ENCODE measurements at regions not wholly inside any gene's neighbourhood (a gene's known extent, or its start where the extent isn't known, plus 50 kb on each side); places are given as distances from the start of the nearest gene placed in this dataset.

- DNase-seq (ENCODE audit: low read depth, low spot score), result no peak
These were observed 63.7 kb upstream of the NKX2-2 start for GRCh38 chr20:21577551-21577950.

GRCh38 chr20:21575981-21576740 lies 62.3 kb upstream of the NKX2-2 start:
- DNase-seq (ENCODE audit: low read depth, low spot score), result no peak

GRCh38 chr20:21575167-21575566 lies 61.3 kb upstream of the NKX2-2 start:
- DNase-seq (ENCODE audit: low read depth, low spot score), result no peak

GRCh38 chr20:21574443-21574842 lies 60.6 kb upstream of the NKX2-2 start:
- no peak for DNase-seq (ENCODE audit: low read depth, low spot score)

GRCh38 chr20:21573259-21573658 lies 59.4 kb upstream of the NKX2-2 start:
- no peak for DNase-seq (ENCODE audit: low read depth, low spot score)

- DNase-seq (ENCODE audit: low read depth, low spot score), result no peak
These were observed 58.2 kb upstream of the NKX2-2 start for GRCh38 chr20:21571841-21572690.

GRCh38 chr20:21570285-21570992 lies 56.6 kb upstream of the NKX2-2 start:
- no peak for DNase-seq (ENCODE audit: low read depth, low spot score)

- DNase-seq (ENCODE audit: low read depth, low spot score), result no peak
These were observed 55.7 kb upstream of the NKX2-2 start for GRCh38 chr20:21569586-21569985.

- DNase-seq (ENCODE audit: low read depth, low spot score), result no peak
These were observed 50.4 kb upstream of the NKX2-2 start for GRCh38 chr20:21564127-21564773.
